ENCODE measurements at regions not wholly inside any gene's neighbourhood (a gene's known extent, or its start where the extent isn't known, plus 50 kb on each side); places are given as distances from the start of the nearest gene placed in this dataset.

- Histone ChIP-seq H3K9ac (ENCODE audit: low read depth in 1 of 2, low read length in 2 of 2) (no peak overlapping the region), H3K27ac (ENCODE audit: low read depth in 1 of 2, low read length in 2 of 2) (no peak overlapping the region), H3K4me1 (ENCODE audit: control insufficient read depth in 4 of 4, insufficient read depth in 4 of 4, low read length in 3 of 4) (no peaks in the 10 kb centered on the region), H3K27me3 (ENCODE audit: control insufficient read depth in 4 of 4, insufficient read depth in 4 of 4, low read length in 3 of 4) (no peaks in the 10 kb centered on the region), H3K36me3 (ENCODE audit: control insufficient read depth in 4 of 4, insufficient read depth in 3 of 4, low read depth in 1 of 4, low read length in 3 of 4) (peaks cover 0 to 2% (median 0%) of the 10 kb centered on the region in 4 donors), H3K4me3 (ENCODE audit: low read depth in 1 of 3, low read length in 3 of 3) (no peak overlapping the region), H3K9me3 (ENCODE audit: control insufficient read depth in 4 of 4, low read length in 3 of 4) (no peaks in the 10 kb centered on the region)
- no peak for TF ChIP-seq HNF4G (IDR thresholded peaks at IDR 0.05)
- no peak for TF ChIP-seq SP1 (IDR thresholded peaks at IDR 0.05)
- no peak for TF ChIP-seq NR2F2 (IDR thresholded peaks at IDR 0.05)
- no peak for TF ChIP-seq MAX (IDR thresholded peaks at IDR 0.05)
- TF ChIP-seq FOXA2 (IDR thresholded peaks at IDR 0.05) = no peak
- TF ChIP-seq REST (IDR thresholded peaks at IDR 0.05) = no peak
- no peak for TF ChIP-seq GABPA (IDR thresholded peaks at IDR 0.05 in 1 of 2, conservative IDR thresholded peaks at IDR 0.05 in 1 of 2)
- TF ChIP-seq TAF1 (conservative IDR thresholded peaks at IDR 0.05) = no peak
- WGBS = 98% methylated on average over 3 of the region's 3 CpGs
- DNase-seq (ENCODE audit: low spot score) = no peak
These were observed 57.9 kb downstream of the TET3 start for GRCh38 chr2:74042606-74043005.

- no peak overlapping the region for H3K9ac ChIP-seq (ENCODE audit: low read depth in 1 of 2, low read length in 2 of 2)
- 86% methylated on average over 6 of the region's 6 CpGs for WGBS
These were observed 58.9 kb downstream of the TET3 start for GRCh38 chr2:74043345-74044329.

GRCh38 chr2:74044999-74045398, 60.3 kb downstream of the TET3 start:
- TF ChIP-seq EGR1 (IDR thresholded peaks at IDR 0.05; ENCODE audit: low read depth in 2 of 2) = no peak
- no peak for TF ChIP-seq SP1 (IDR thresholded peaks at IDR 0.05)
- TF ChIP-seq RXRA (IDR thresholded peaks at IDR 0.05) = no peak
- no peak for TF ChIP-seq FOXA1 (IDR thresholded peaks at IDR 0.05)
- TF ChIP-seq NR2F2 (IDR thresholded peaks at IDR 0.05) = no peak
- TF ChIP-seq ATF3 (IDR thresholded peaks at IDR 0.05) = no peak
- TF ChIP-seq JUND (IDR thresholded peaks at IDR 0.05) = no peak
- no peak for TF ChIP-seq MAX (IDR thresholded peaks at IDR 0.05)
- TF ChIP-seq YY1 (IDR thresholded peaks at IDR 0.05) = no peak
- no peak for TF ChIP-seq ZBTB33 (IDR thresholded peaks at IDR 0.05)
- no peak overlapping the region for H3K27ac ChIP-seq (ENCODE audit: low read depth in 1 of 2, low read length in 2 of 2)
- H3K4me3 ChIP-seq (ENCODE audit: low read depth in 1 of 3, low read length in 3 of 3) = no peak overlapping the region
- DNase-seq (ENCODE audit: low spot score) = no peak
- peaks cover 2 to 3% (median 2%) of the 10 kb centered on the region in 4 donors for H3K36me3 ChIP-seq (ENCODE audit: control insufficient read depth in 4 of 4, insufficient read depth in 3 of 4, low read depth in 1 of 4, low read length in 3 of 4)
- no peaks in the 10 kb centered on the region for H3K4me1 ChIP-seq (ENCODE audit: control insufficient read depth in 4 of 4, insufficient read depth in 4 of 4, low read length in 3 of 4)
- H3K9me3 ChIP-seq (ENCODE audit: control insufficient read depth in 4 of 4, low read length in 3 of 4) = no peaks in the 10 kb centered on the region
- H3K27me3 ChIP-seq (ENCODE audit: control insufficient read depth in 4 of 4, insufficient read depth in 4 of 4, low read length in 3 of 4) = no peaks in the 10 kb centered on the region
- no peak overlapping the region for H3K9ac ChIP-seq (ENCODE audit: low read depth in 1 of 2, low read length in 2 of 2)
- WGBS = 94% methylated on average over 3 of the region's 3 CpGs

More at GRCh38 chr2:74043345-74044329, 58.9 kb downstream of the TET3 start:
- Histone ChIP-seq H3K36me3 (ENCODE audit: control insufficient read depth in 4 of 4, insufficient read depth in 3 of 4, low read depth in 1 of 4, low read length in 3 of 4) (peaks cover 0 to 2% (median under 1%) of the 10 kb centered on the region in 4 donors), H3K4me3 (ENCODE audit: low read depth in 1 of 3, low read length in 3 of 3) (no peak overlapping the region), H3K9me3 (ENCODE audit: control insufficient read depth in 4 of 4, low read length in 3 of 4) (no peaks in the 10 kb centered on the region), H3K27ac (ENCODE audit: low read depth in 1 of 2, low read length in 2 of 2) (no peak overlapping the region), H3K4me1 (ENCODE audit: control insufficient read depth in 4 of 4, insufficient read depth in 4 of 4, low read length in 3 of 4) (no peaks in the 10 kb centered on the region), H3K27me3 (ENCODE audit: control insufficient read depth in 4 of 4, insufficient read depth in 4 of 4, low read length in 3 of 4) (no peaks in the 10 kb centered on the region)
- DNase-seq (ENCODE audit: low spot score) = no peak
- TF ChIP-seq HNF4A (conservative IDR thresholded peaks at IDR 0.05) (peak; percentile 63 to 67), EGR1 (IDR thresholded peaks at IDR 0.05; ENCODE audit: low read depth in 2 of 2) (no peak), RXRA (IDR thresholded peaks at IDR 0.05) (peak; percentile 50 to 71)

Measured in liver (tissue), 7 donors.